ENCODE measurements at regions not wholly inside any gene's neighbourhood (a gene's known extent, or its start where the extent isn't known, plus 50 kb on each side); places are given as distances from the start of the nearest gene placed in this dataset.

GRCh38 chr20:24734139-24734538, 214.9 kb upstream of the CST7 start (continued):
- TF ChIP-seq TSHZ1 (tag by site-specific recombination; IDR thresholded peaks at IDR 0.05; ENCODE audit: borderline replicate concordance) (no peak), ZEB2 (tag by site-specific recombination; IDR thresholded peaks at IDR 0.05) (no peak), ZNF214 (tag by site-specific recombination; IDR thresholded peaks at IDR 0.05; ENCODE audit: borderline replicate concordance) (no peak), ZNF843 (tag by site-specific recombination; IDR thresholded peaks at IDR 0.05) (no peak)

GRCh38 chr20:24735263-24735662, 213.8 kb upstream of the CST7 start:
- H3K27ac ChIP-seq (ENCODE audit: extremely low read depth, low read depth, low read length): no peak overlapping the region
- no peaks in the 10 kb centered on the region for H3K9me3 ChIP-seq (ENCODE audit: control insufficient read depth, insufficient read depth, low read depth, low read length)
- ChIA-PET CTCF (no interaction called here), POLR2A (no interaction called here)
- no peaks in the 10 kb centered on the region for H3K4me1 ChIP-seq (ENCODE audit: control insufficient read depth, insufficient read depth, low read length)
- no peak for TF ChIP-seq ZNF449 (tag by site-specific recombination; IDR thresholded peaks at IDR 0.05)
- TF ChIP-seq ZNF585B (tag by site-specific recombination; IDR thresholded peaks at IDR 0.05): no peak
- no peak for TF ChIP-seq ZNF155 (tag by site-specific recombination; IDR thresholded peaks at IDR 0.05)
- no peak for TF ChIP-seq MEIS1 (CRISPR knock-in tag; IDR thresholded peaks at IDR 0.05; ENCODE audit: borderline replicate concordance)
- no peak for TF ChIP-seq TCF7L2 (IDR thresholded peaks at IDR 0.05; ENCODE audit: borderline replicate concordance, low read depth, low read length)
- TF ChIP-seq ZNF140 (tag by site-specific recombination; IDR thresholded peaks at IDR 0.05): no peak
- H3K36me3 ChIP-seq (ENCODE audit: control insufficient read depth in 2 of 2, insufficient read depth in 1 of 2, low read length in 2 of 2): no peaks in the 10 kb centered on the region
- H3K4me3 ChIP-seq (ENCODE audit: low read depth, low read length): no peak overlapping the region

GRCh38 chr20:24736131-24736843, 212.8 kb upstream of the CST7 start:
- Histone ChIP-seq H3K36me3 (ENCODE audit: control insufficient read depth in 2 of 2, insufficient read depth in 1 of 2, low read length in 2 of 2) (no peaks in the 10 kb centered on the region), H3K9me3 (ENCODE audit: control insufficient read depth, insufficient read depth, low read depth, low read length) (no peaks in the 10 kb centered on the region), H3K4me3 (ENCODE audit: low read depth, low read length) (no peak overlapping the region), H3K4me1 (ENCODE audit: control insufficient read depth, insufficient read depth, low read length) (no peaks in the 10 kb centered on the region), H3K27ac (ENCODE audit: extremely low read depth, low read depth, low read length) (no peak overlapping the region)
- TF ChIP-seq SP2 (tag by site-specific recombination; IDR thresholded peaks at IDR 0.05): no peak
- no peak for TF ChIP-seq ZNF518A (tag by site-specific recombination; conservative IDR thresholded peaks at IDR 0.05; ENCODE audit: low read depth)
- TF ChIP-seq ZNF791 (tag by site-specific recombination; IDR thresholded peaks at IDR 0.05): no peak
- no peak for TF ChIP-seq ZEB2 (tag by site-specific recombination; IDR thresholded peaks at IDR 0.05)
- ChIA-PET CTCF (no interaction called here), POLR2A (no interaction called here)
